Heart right ventricle (tissue), 16 donors: ENCODE measurements at regions not wholly inside any gene's neighbourhood (a gene's known extent, or its start where the extent isn't known, plus 50 kb on each side); places are given as distances from the start of the nearest gene placed in this dataset.
"Not testable (repeated sequence)": the region's sequence is repeated elsewhere in the genome, so short reads cannot be mapped to it uniquely, and the experiment has no call there.

Experiments used
- ATAC-seq, 8 donors: fragments of 200-7000 bp; cut with Tn5 transposase; one replicate each; pipeline ENCODE4 v1.9.1; 2020; ENCODE audit warnings: mild to moderate bottlenecking in 8 of 8, moderate library complexity in 8 of 8, moderate number of reproducible peaks in 1 of 8
- DNase-seq, 2 donors: peaks; one replicate each; pipeline ENCODE4 v3.0.0-alpha.2; 2020
- H3K27ac ChIP-seq, 10 donors: fragments of 200-600 bp; sonication (generic) in 2 of 10; one replicate each; pipeline versions ENCODE4 v1.5.0 to v1.8.0; 2020 to 2022; ENCODE audit warnings: mild to moderate bottlenecking in 3 of 10
- H3K27me3 ChIP-seq, 7 donors: fragments of 200-600 bp; one replicate each; pipeline ENCODE4 v1.8.0; 2021 to 2022; ENCODE audit warnings: mild to moderate bottlenecking in 2 of 7
- H3K36me3 ChIP-seq, 9 donors: fragments of 200-600 bp; sonication (generic) in 1 of 9; one replicate each; pipeline versions ENCODE4 v1.5.0 to v1.8.0; 2020 to 2022; ENCODE audit warnings: mild to moderate bottlenecking in 2 of 9
- H3K4me1 ChIP-seq, 9 donors: fragments of 200-600 bp; sonication (generic) in 1 of 9; one replicate each; pipeline versions ENCODE4 v1.5.0 to v1.8.0; 2020 to 2022; ENCODE audit warnings: mild to moderate bottlenecking in 4 of 9
- H3K4me3 ChIP-seq, 10 donors: fragments of 200-600 bp; sonication (generic) in 2 of 10; one replicate each; pipeline versions ENCODE4 v1.5.0 to v1.8.0; 2020 to 2022; ENCODE audit warnings: mild to moderate bottlenecking in 7 of 10, moderate library complexity in 2 of 10
- H3K9me3 ChIP-seq, 11 donors: fragments of 200-600 bp in 10 of 11; sonication (generic) in 2 of 11; one replicate each; pipeline versions ENCODE4 v1.5.0 to v1.8.0; 2013 to 2022; ENCODE audit warnings: mild to moderate bottlenecking in 2 of 11, control low read depth in 1 of 11, moderate library complexity in 1 of 11
- WGBS, 2 donors: extraction: QIAGEN DNeasy Blood & Tissue Kit; methylation state at CpG; one replicate each; pipeline ENCODE4 v1.1.7; 2013; ENCODE audit warnings: inconsistent platforms in 1 of 2; 5-methylcytosine and 5-hydroxymethylcytosine counted together
- intact Hi-C, 10 donors: fragments of 100-400 bp; cut with DNase I; formaldehyde crosslinking; loops; one replicate each; pipeline versions ENCODE4 v1.11.1 to v1.14.2; 2022
- TF ChIP-seq, protein P1 (sequence below), 9 donors: fragments of 200-600 bp; sonication (generic) in 2 of 9; IDR thresholded peaks; one replicate each; pipeline versions ENCODE4 v1.5.0 to v1.8.0; 2021 to 2022; ENCODE audit warnings: antibody characterized with exemption in 9 of 9, mild to moderate bottlenecking in 5 of 9, moderate library complexity in 1 of 9
- donor health status: Arrhythmogenic right ventricular cardiomyopathy.
- donor health status: ischemic (EF 13 %, LVEDD 7.1; RV severe dilation, severe dysfunction).
- donor health status: healthy with polysubstance abuse.
- donor health status: DM: no; HTN: yes; CAD: no.
- donor health status: DM: no; HTN: no; CAD: no.
- donor health status: ischemic (EF 25% LVEDD 6.9; RV normal size, moderate dysfunction).
- donor health status: ischemic (EF 25% LVEDD 5.7; RV mildly dilated, moderate dysfunction).
- donor health status: healthy.
- donor health status: DM: yes; HTN: yes; CAD: no.
- donor health status: Ischemic cardiomyopathy.
- donor health status: ischemic (EF 35%, LVEDD 5.7; RV mildly dilated, moderate dysfunction).
- donor health status: nonischemic (EF 11% LVEDD 7.7; RV severe dilation, severe dysfunction).
- donor health status: DM: yes; HTN: yes; CAD: no.
- donor health status: PGD.
- donor health status: ischemic (EF 29% LVEDD 5.4; RV normal size, mild dysfunction).
- donor health status: nonischemic (EF 23%, LVEDD 6.1; RV moderate dilation, normal function).

DNA sequence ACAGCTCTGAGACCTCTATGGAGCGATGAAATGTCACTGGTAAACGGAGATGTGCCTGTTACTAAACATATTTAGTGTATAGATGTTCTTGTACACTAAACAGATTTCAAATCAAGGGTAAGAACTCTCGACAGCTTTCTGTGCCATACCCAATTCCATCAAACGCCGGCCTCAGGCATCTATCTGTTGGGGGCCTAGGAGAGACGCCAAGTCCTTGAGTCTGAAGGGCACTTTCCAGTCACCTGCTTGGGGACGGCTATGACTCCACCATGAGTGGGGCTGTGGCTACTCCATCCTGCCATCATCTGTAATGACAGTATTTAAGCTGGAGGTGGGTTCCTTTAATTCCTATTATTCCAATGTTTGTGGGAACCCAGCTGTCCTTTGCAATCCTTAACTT, 87.8 kb downstream of the SHANK2 start:
- WGBS, 2 donors = 75 to 77% methylated on average over 7 of the region's 7 CpGs
- no peak overlapping the region for H3K4me3 ChIP-seq
- no peaks in the 10 kb centered on the region for H3K4me1 ChIP-seq
- TF ChIP-seq, protein P1, sequence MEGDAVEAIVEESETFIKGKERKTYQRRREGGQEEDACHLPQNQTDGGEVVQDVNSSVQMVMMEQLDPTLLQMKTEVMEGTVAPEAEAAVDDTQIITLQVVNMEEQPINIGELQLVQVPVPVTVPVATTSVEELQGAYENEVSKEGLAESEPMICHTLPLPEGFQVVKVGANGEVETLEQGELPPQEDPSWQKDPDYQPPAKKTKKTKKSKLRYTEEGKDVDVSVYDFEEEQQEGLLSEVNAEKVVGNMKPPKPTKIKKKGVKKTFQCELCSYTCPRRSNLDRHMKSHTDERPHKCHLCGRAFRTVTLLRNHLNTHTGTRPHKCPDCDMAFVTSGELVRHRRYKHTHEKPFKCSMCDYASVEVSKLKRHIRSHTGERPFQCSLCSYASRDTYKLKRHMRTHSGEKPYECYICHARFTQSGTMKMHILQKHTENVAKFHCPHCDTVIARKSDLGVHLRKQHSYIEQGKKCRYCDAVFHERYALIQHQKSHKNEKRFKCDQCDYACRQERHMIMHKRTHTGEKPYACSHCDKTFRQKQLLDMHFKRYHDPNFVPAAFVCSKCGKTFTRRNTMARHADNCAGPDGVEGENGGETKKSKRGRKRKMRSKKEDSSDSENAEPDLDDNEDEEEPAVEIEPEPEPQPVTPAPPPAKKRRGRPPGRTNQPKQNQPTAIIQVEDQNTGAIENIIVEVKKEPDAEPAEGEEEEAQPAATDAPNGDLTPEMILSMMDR (IDR thresholded peaks at IDR 0.05) = no peak
- ATAC-seq (no peak), DNase-seq (no peak)
- H3K27me3 ChIP-seq = peaks cover 0 to 14% (median 4%) of the 10 kb centered on the region in 7 donors
- no peaks in the 10 kb centered on the region for H3K36me3 ChIP-seq
- intact Hi-C loops = no loop called here
- no peak overlapping the region for H3K27ac ChIP-seq
- H3K9me3 ChIP-seq = no peaks in the 10 kb centered on the region

DNA sequence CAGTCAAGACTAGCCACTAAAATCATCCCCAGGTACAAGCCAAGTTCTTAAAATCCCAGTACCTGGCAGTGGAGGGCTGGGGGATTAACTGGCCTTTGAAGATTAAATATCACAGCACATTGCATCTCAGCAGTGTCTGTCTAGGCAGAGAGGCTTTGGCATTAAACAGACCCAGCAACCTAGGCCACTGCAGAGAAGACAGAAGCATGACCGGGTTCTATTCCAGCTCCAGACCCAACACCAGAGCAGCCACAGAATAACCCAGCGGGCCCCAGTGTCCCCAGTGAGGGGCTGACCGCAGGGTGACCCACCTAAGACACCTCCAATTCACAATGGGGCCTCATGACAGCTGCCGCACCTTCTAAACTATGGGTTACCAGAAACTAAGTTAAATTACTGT, 88.2 kb downstream of the SHANK2 start:
- ATAC-seq = no peak
- no peak for DNase-seq
- 69% methylated on average over 4 of the region's 4 CpGs for WGBS, 2 donors

DNA sequence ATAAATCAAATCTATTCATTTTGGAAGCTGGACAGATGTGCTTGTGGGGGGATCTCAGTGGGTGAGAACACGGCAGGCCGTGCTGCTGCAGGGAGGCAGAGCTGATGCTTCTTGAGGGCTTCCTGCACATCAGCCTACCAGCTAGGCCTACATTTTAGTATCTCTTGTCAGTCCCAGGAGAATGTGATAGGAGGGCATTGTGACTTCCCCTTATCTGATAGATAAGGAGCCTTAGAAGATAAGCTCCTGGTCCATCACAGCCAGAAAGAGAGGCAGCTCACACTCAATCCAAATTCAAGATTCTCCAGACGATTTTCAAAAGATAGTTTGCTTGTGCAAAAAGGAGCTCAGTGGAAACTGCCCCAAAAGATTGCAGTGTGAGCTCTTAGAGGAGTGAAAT, 89.0 kb downstream of the SHANK2 start:
- WGBS, 2 donors = 13 to 16% methylated on average over 3 of the region's 3 CpGs
- intact Hi-C loops = no loop called here

More for the DNA sequence above, 88.2 kb downstream of the SHANK2 start:
- H3K27me3 ChIP-seq = peaks cover 0 to 12% (median 4%) of the 10 kb centered on the region in 7 donors
- no peak overlapping the region for H3K4me3 ChIP-seq
- no peaks in the 10 kb centered on the region for H3K36me3 ChIP-seq
- intact Hi-C loops = no loop called here
- H3K27ac ChIP-seq = no peak overlapping the region
- TF ChIP-seq, protein P1 (IDR thresholded peaks at IDR 0.05) = no peak
- H3K4me1 ChIP-seq = no peaks in the 10 kb centered on the region
- H3K9me3 ChIP-seq = no peaks in the 10 kb centered on the region

DNA sequence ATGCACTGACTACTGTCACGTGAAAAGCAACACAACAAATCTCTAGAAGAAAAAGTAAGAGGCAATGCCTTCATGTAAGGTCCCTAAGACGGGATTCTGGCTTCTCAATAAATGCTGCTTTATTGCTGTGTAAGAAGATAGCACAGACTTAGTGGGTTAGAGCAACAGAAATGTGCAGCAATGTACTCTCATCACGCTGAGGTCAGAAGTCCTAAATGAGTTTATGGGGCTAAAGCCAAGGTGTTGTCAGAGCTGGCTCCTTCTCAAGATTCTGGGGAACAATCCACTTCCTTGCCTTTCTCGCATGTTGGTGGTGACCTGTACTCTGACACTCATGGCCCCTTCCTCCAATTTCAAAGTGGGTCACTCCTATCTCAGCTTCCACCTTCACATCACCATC, 93.4 kb downstream of the SHANK2 start:
- DNase-seq (no peak), ATAC-seq (no peak)
- Histone ChIP-seq H3K4me3 (no peak overlapping the region), H3K27ac (no peak overlapping the region), H3K27me3 (peaks cover 0 to 31% (median 6%) of the 10 kb centered on the region in 7 donors), H3K9me3 (peaks cover 0 to 6% (median 0%) of the 10 kb centered on the region in 11 donors), H3K36me3 (no peaks in the 10 kb centered on the region), H3K4me1 (no peaks in the 10 kb centered on the region)
- intact Hi-C loops = no loop called here
- TF ChIP-seq, protein P1 (IDR thresholded peaks at IDR 0.05) = no peak
- 77 to 79% methylated on average over 4 of the region's 4 CpGs for WGBS, 2 donors

More for the DNA sequence above, 89.0 kb downstream of the SHANK2 start:
- ATAC-seq = no peak
- TF ChIP-seq, protein P1 (IDR thresholded peaks at IDR 0.05) = no peak
- H3K4me1 ChIP-seq = no peaks in the 10 kb centered on the region
- H3K27ac ChIP-seq = no peak overlapping the region
- H3K4me3 ChIP-seq = no peak overlapping the region
- H3K27me3 ChIP-seq = peaks cover 0 to 12% (median 5%) of the 10 kb centered on the region in 7 donors
- H3K36me3 ChIP-seq = no peaks in the 10 kb centered on the region
- peaks cover 0 to 6% (median 0%) of the 10 kb centered on the region in 11 donors for H3K9me3 ChIP-seq
- no peak for DNase-seq

DNA sequence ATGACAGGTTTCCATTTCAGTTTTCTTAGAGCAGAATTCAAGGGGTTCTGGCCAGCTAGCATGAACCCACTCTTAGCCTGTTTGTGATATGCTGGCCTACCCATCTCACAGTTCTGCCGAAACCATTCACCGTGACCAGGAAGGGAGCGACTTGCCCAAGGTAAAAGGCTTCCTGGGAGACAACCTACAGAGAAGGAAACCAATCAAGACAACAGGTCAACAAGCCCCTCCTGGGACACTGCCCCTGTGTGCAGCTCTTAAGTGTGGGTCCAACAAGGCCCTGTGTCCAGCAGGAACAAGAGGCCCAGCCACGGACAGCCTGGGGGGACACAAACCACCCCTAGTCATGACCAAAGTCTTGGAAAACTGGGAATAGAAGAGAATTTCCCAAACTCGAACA, 94.7 kb downstream of the SHANK2 start:
- DNase-seq, H3K4me3 ChIP-seq, H3K4me1 ChIP-seq, H3K27ac ChIP-seq, H3K9me3 ChIP-seq, intact Hi-C loops, ATAC-seq, H3K36me3 ChIP-seq: not testable (repeated sequence)
- H3K27me3 ChIP-seq = peaks cover 0 to 39% (median 15%) of the 10 kb centered on the region in 7 donors
- 69 to 74% methylated on average over 5 of the region's 5 CpGs for WGBS, 2 donors
